Mesendoderm (in vitro differentiated cells): ENCODE measurements at regions not wholly inside any gene's neighbourhood (a gene's known extent, or its start where the extent isn't known, plus 50 kb on each side); places are given as distances from the start of the nearest gene placed in this dataset.

Experiments used
- DNase-seq: peaks from one replicate; pipeline ENCODE4 v3.0.0; 2013
- H2AK5ac ChIP-seq: 2 replicates; pipeline ENCODE4 v1.6.1; 2013; ENCODE audit warnings: low read length, inconsistent platforms
- H2BK120ac ChIP-seq: 2 replicates; pipeline ENCODE4 v1.6.1; 2013; ENCODE audit warnings: low read depth, mild to moderate bottlenecking, low read length, moderate library complexity, mixed read lengths
- H2BK15ac ChIP-seq: replicated peaks from 2 replicates; pipeline ENCODE4 v1.6.1; 2013; ENCODE audit warnings: low read depth, mild to moderate bottlenecking, moderate library complexity
- H2BK5ac ChIP-seq: 2 replicates; pipeline ENCODE4 v1.6.1; 2013; ENCODE audit warnings: low read length, inconsistent platforms
- H3K18ac ChIP-seq: 2 replicates; pipeline ENCODE4 v1.6.1; 2013; ENCODE audit warnings: mild to moderate bottlenecking, low read length, mixed read lengths
- H3K23ac ChIP-seq: one replicate; pipeline ENCODE4 v1.6.1; 2013; ENCODE audit warnings: low read length
- H3K27ac ChIP-seq: 2 replicates; pipeline ENCODE4 v1.5.1; 2013; ENCODE audit warnings: low read depth, mild to moderate bottlenecking, inconsistent platforms, low read length, moderate library complexity
- H3K27me3 ChIP-seq: 2 replicates; pipeline ENCODE4 v1.6.1; 2013; ENCODE audit warnings: low read length, control low read depth, mild to moderate bottlenecking, inconsistent platforms; ENCODE audit not compliant: insufficient read depth, poor library complexity
- H3K36me3 ChIP-seq: 2 replicates; pipeline ENCODE4 v1.6.1; 2013; ENCODE audit warnings: low read length, inconsistent platforms; ENCODE audit not compliant: control insufficient read depth, insufficient read depth
- H3K4ac ChIP-seq: one replicate; pipeline ENCODE4 v1.6.1; 2013; ENCODE audit warnings: low read depth, mild to moderate bottlenecking, low read length, moderate library complexity
- H3K4me1 ChIP-seq: 2 replicates; pipeline ENCODE4 v1.6.1; 2013; ENCODE audit warnings: low read depth, low read length, inconsistent platforms; ENCODE audit not compliant: control insufficient read depth
- H3K4me2 ChIP-seq: 2 replicates; pipeline ENCODE4 v1.6.1; 2013; ENCODE audit warnings: low read length
- H3K4me3 ChIP-seq: 2 replicates; pipeline ENCODE4 v1.5.1; 2013; ENCODE audit warnings: mild to moderate bottlenecking, low read length
- H3K56ac ChIP-seq: one replicate; pipeline ENCODE4 v1.6.1; 2013; ENCODE audit warnings: low read length
- H3K79me1 ChIP-seq: 2 replicates; pipeline ENCODE4 v1.6.1; 2013; ENCODE audit warnings: low read length, inconsistent platforms
- H3K79me2 ChIP-seq: 2 replicates; pipeline ENCODE4 v1.6.1; 2013; ENCODE audit warnings: mild to moderate bottlenecking, low read length; ENCODE audit not compliant: control insufficient read depth, insufficient read depth
- H3K9ac ChIP-seq: 2 replicates; pipeline ENCODE4 v1.6.1; 2013; ENCODE audit warnings: low read length, inconsistent platforms
- H4K5ac ChIP-seq: one replicate; pipeline ENCODE4 v1.6.1; 2013; ENCODE audit warnings: low read length
- H4K8ac ChIP-seq: one replicate; pipeline ENCODE4 v1.6.1; 2013; ENCODE audit warnings: low read depth, mild to moderate bottlenecking, control low read depth, low read length, moderate library complexity
- WGBS: extraction: QIAGEN DNeasy Blood & Tissue Kit; methylation state at CpG from one replicate; pipeline ENCODE4 v1.1.7; 2013; ENCODE audit warnings: low lambda C conversion rate, missing lambda C conversion rate; ENCODE audit not compliant: insufficient coverage; ENCODE audit errors: extremely low coverage; 5-methylcytosine and 5-hydroxymethylcytosine counted together

- Histone ChIP-seq H2AK5ac (no peak overlapping the region), H3K79me2 (no peaks in the 10 kb centered on the region), H2BK120ac (no peak overlapping the region), H3K4me2 (no peak overlapping the region), H3K79me1 (no peaks in the 10 kb centered on the region), H3K4me3 (no peak overlapping the region), H3K23ac (no peak overlapping the region), H2BK5ac (no peak overlapping the region), H3K56ac (no peak overlapping the region), H4K5ac (no peak overlapping the region), H3K36me3 (no peaks in the 10 kb centered on the region), H3K27me3 (no peaks in the 10 kb centered on the region), H2BK15ac (no peak overlapping the region), H3K27ac (no peak overlapping the region), H4K8ac (no peak overlapping the region), H3K9ac (no peak overlapping the region), H3K4ac (no peak overlapping the region), H3K18ac (no peak overlapping the region), H3K4me1 (no peaks in the 10 kb centered on the region)
- WGBS: no CpG with 5 or more reads among the region's 1 CpG
- no peak for DNase-seq
Measured at GRCh38 chr4:86530183-86530582, 63.9 kb upstream of the PTPN13 start.

DNA sequence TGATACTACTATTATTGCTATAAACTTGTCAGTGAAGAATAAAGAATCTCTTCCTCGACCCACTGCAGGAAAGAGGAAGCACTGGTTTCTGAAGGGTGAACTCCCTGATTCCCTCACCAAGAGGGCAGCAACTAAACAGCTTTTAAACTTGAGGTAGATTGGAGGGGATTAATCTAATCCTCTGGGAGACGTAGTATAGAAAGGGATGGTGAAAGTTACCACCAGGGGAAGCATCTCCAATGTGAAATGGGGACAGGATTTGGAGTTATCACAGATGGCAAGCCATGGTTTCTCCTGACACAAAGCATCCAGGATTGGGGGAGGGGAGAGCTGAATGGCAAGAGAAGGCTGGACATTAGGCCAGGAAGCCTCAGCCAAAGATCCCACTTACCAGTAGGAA is 62.7 kb upstream of the PTPN13 start:
- no peak overlapping the region for H3K56ac ChIP-seq
- H3K27me3 ChIP-seq: no peaks in the 10 kb centered on the region
- H2BK5ac ChIP-seq: no peak overlapping the region
- no peak overlapping the region for H4K8ac ChIP-seq
- no peaks in the 10 kb centered on the region for H3K36me3 ChIP-seq
- no peak overlapping the region for H3K18ac ChIP-seq
- no peak overlapping the region for H2BK120ac ChIP-seq
- DNase-seq: peak; percentile 28
- no peak overlapping the region for H2AK5ac ChIP-seq
- H3K9ac ChIP-seq: no peak overlapping the region
- H3K4me2 ChIP-seq: no peak overlapping the region
- no peak overlapping the region for H3K27ac ChIP-seq
- H3K4ac ChIP-seq: no peak overlapping the region
- no peaks in the 10 kb centered on the region for H3K4me1 ChIP-seq
- no peak overlapping the region for H4K5ac ChIP-seq
- no peaks in the 10 kb centered on the region for H3K79me1 ChIP-seq
- no peak overlapping the region for H3K23ac ChIP-seq
- WGBS: no CpG with 5 or more reads among the region's 2 CpGs
- no peak overlapping the region for H3K4me3 ChIP-seq
- no peak overlapping the region for H2BK15ac ChIP-seq
- no peaks in the 10 kb centered on the region for H3K79me2 ChIP-seq

DNA sequence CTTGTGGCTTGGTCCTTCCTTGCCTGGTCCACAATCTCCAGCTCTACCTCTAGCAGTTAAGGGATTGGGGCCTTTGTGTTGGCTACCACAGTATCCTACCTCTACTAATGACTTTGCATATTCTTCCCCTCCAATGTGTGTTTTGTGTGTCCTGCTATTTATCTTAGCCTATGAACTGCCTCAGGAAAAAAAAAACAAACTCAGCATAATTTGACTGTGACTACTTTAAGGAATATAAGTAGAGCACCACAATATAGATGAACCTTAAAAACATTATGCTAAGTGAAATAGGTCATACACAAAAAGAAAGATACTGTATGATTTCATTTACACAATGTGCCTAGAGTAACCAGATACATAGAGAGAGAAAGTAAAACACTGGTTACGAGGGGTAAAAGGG is 61.3 kb upstream of the PTPN13 start:
- no peak for DNase-seq
- H3K23ac ChIP-seq: no peak overlapping the region
- no peak overlapping the region for H3K27ac ChIP-seq
- H3K36me3 ChIP-seq: no peaks in the 10 kb centered on the region
- no peak overlapping the region for H3K56ac ChIP-seq
- no peak overlapping the region for H2BK15ac ChIP-seq
- no peak overlapping the region for H3K4ac ChIP-seq
- H3K4me1 ChIP-seq: no peaks in the 10 kb centered on the region
- H3K4me2 ChIP-seq: no peak overlapping the region
- no peak overlapping the region for H3K4me3 ChIP-seq
- no peak overlapping the region for H3K9ac ChIP-seq
- H3K27me3 ChIP-seq: no peaks in the 10 kb centered on the region
- H3K79me2 ChIP-seq: no peaks in the 10 kb centered on the region
- H2AK5ac ChIP-seq: no peak overlapping the region
- H3K79me1 ChIP-seq: no peaks in the 10 kb centered on the region
- no peak overlapping the region for H2BK120ac ChIP-seq
- H4K5ac ChIP-seq: no peak overlapping the region
- no peak overlapping the region for H4K8ac ChIP-seq
- H3K18ac ChIP-seq: no peak overlapping the region
- H2BK5ac ChIP-seq: no peak overlapping the region
- no CpG with 5 or more reads among the region's 1 CpG for whole genome bisulfite sequencing

DNA sequence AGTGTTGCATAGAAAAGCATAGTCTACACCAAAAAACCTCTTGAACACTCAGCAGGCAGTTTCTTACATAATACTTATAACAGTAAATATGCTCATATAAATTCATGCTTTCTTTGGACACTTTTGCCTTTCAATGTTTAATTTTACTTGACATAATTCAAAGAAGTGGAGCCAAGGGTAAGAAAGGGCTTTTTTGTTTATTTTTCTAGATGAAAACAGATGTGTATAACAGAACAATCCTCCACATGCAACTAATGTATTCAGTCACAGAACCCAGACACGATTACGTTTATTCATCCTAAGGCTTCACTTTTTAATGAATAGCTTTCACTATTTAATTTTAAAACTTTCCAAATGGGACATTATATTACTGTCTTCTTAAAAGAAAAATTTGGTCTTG is 58.0 kb upstream of the PTPN13 start:
- Histone ChIP-seq H3K4me1 (no peaks in the 10 kb centered on the region), H3K79me1 (no peaks in the 10 kb centered on the region), H2AK5ac (no peak overlapping the region), H3K4me3 (no peak overlapping the region), H3K36me3 (no peaks in the 10 kb centered on the region), H3K4me2 (no peak overlapping the region), H3K18ac (no peak overlapping the region), H2BK120ac (no peak overlapping the region), H4K8ac (no peak overlapping the region), H2BK15ac (no peak overlapping the region), H4K5ac (no peak overlapping the region), H3K27me3 (no peaks in the 10 kb centered on the region), H3K9ac (no peak overlapping the region), H3K79me2 (no peaks in the 10 kb centered on the region), H3K23ac (no peak overlapping the region), H2BK5ac (no peak overlapping the region), H3K56ac (no peak overlapping the region), H3K4ac (no peak overlapping the region), H3K27ac (no peak overlapping the region)
- no CpG with 5 or more reads among the region's 2 CpGs for WGBS
- no peak for DNase-seq

GRCh38 chr4:86542319-86543027 is 51.6 kb upstream of the PTPN13 start:
- Histone ChIP-seq H3K36me3 (no peaks in the 10 kb centered on the region), H4K8ac (no peak overlapping the region), H2BK5ac (no peak overlapping the region), H3K4ac (no peak overlapping the region), H3K18ac (no peak overlapping the region), H3K56ac (no peak overlapping the region), H3K4me3 (no peak overlapping the region), H4K5ac (no peak overlapping the region), H3K4me1 (peaks cover 2% of the 10 kb centered on the region), H2AK5ac (no peak overlapping the region), H3K4me2 (no peak overlapping the region), H3K27ac (no peak overlapping the region), H3K79me1 (no peaks in the 10 kb centered on the region), H3K79me2 (no peaks in the 10 kb centered on the region), H2BK120ac (no peak overlapping the region), H2BK15ac (no peak overlapping the region), H3K27me3 (no peaks in the 10 kb centered on the region), H3K23ac (no peak overlapping the region), H3K9ac (no peak overlapping the region)
- WGBS: no CpG with 5 or more reads among the region's 4 CpGs
- DNase-seq: no peak

GRCh38 chr4:86543080-86543479 is 51.0 kb upstream of the PTPN13 start:
- H3K4me1 ChIP-seq: peaks cover 2% of the 10 kb centered on the region
- no peak overlapping the region for H2BK5ac ChIP-seq
- H2BK15ac ChIP-seq: no peak overlapping the region
- H3K79me1 ChIP-seq: no peaks in the 10 kb centered on the region
- no peak overlapping the region for H4K5ac ChIP-seq
- H3K79me2 ChIP-seq: no peaks in the 10 kb centered on the region
- no peak overlapping the region for H3K4ac ChIP-seq
- no peak overlapping the region for H3K4me3 ChIP-seq
- DNase-seq: no peak
- H2AK5ac ChIP-seq: no peak overlapping the region
- H3K56ac ChIP-seq: no peak overlapping the region
- no peak overlapping the region for H3K27ac ChIP-seq
- H3K18ac ChIP-seq: no peak overlapping the region
- no peak overlapping the region for H2BK120ac ChIP-seq
- no peaks in the 10 kb centered on the region for H3K36me3 ChIP-seq
- no peak overlapping the region for H3K4me2 ChIP-seq
- H3K23ac ChIP-seq: no peak overlapping the region
- WGBS: no CpG with 5 or more reads among the region's 3 CpGs
- H4K8ac ChIP-seq: no peak overlapping the region
- no peak overlapping the region for H3K9ac ChIP-seq
- no peaks in the 10 kb centered on the region for H3K27me3 ChIP-seq
